Gastroesophageal sphincter (tissue), 4 donors: ENCODE measurements at regions not wholly inside any gene's neighbourhood (a gene's known extent, or its start where the extent isn't known, plus 50 kb on each side); places are given as distances from the start of the nearest gene placed in this dataset.
"Not testable (repeated sequence)": the region's sequence is repeated elsewhere in the genome, so short reads cannot be mapped to it uniquely, and the experiment has no call there.

ENCODE experiments used
- ATAC-seq: fragments of 150-250 bp; one replicate; pipeline ENCODE4 v1.9.1; 2016; ENCODE audit warnings: mild to moderate bottlenecking, moderate library complexity
- H3K27ac ChIP-seq, 4 donors: fragments of 200-600 bp; sonication (generic) in 3 of 4; 1 replicate in 3 of 4; 2 replicates in 1 of 4; pipeline ENCODE4 v1.5.1; 2016 to 2019
- H3K27me3 ChIP-seq: fragments of 200-600 bp; sonication (generic); one replicate; pipeline ENCODE4 v1.5.1; 2019
- H3K36me3 ChIP-seq, 2 donors: fragments of 200-600 bp; sonication (generic); one replicate each; pipeline ENCODE4 v1.5.1; 2019; ENCODE audit warnings: control low read depth in 1 of 2
- H3K4me1 ChIP-seq, 3 donors: fragments of 200-600 bp; sonication (generic); 1 replicate in 2 of 3; 2 replicates in 1 of 3; pipeline ENCODE4 v1.5.1; 2016 to 2019; ENCODE audit warnings: control low read depth in 2 of 3
- H3K4me3 ChIP-seq, 2 donors: fragments of 200-600 bp; sonication (generic); one replicate each; pipeline ENCODE4 v1.5.1; 2019; ENCODE audit warnings: mild to moderate bottlenecking in 1 of 2, moderate library complexity in 1 of 2
- H3K9me3 ChIP-seq, 3 donors: fragments of 200-600 bp; sonication (generic); one replicate each; pipeline ENCODE4 v1.5.1; 2017 to 2019; ENCODE audit warnings: control low read depth in 2 of 3
- EP300 ChIP-seq: sonication (generic); formaldehyde crosslinking; IDR thresholded peaks from one replicate; pipeline ENCODE4 v1.6.1; 2017; ENCODE audit warnings: antibody characterized with exemption, mild to moderate bottlenecking
- POLR2A ChIP-seq, 2 donors: fragments of 450-650 bp; IDR thresholded peaks; one replicate each; pipeline ENCODE4 v1.6.1; 2017; ENCODE audit warnings: antibody characterized with exemption in 2 of 2, mild to moderate bottlenecking in 2 of 2, moderate library complexity in 1 of 2
- POLR2AphosphoS5 ChIP-seq: sonication (generic); formaldehyde crosslinking; IDR thresholded peaks from one replicate; pipeline ENCODE4 v1.6.1; 2017; ENCODE audit warnings: antibody characterized with exemption
- WGBS, 2 donors: methylation state at CpG; one replicate each; pipeline ENCODE4 v1.1.5; 2018; ENCODE audit warnings: low coverage in 1 of 2; 5-methylcytosine and 5-hydroxymethylcytosine counted together
- TF ChIP-seq, protein P1 (sequence below), 4 experiments: fragments of 200-600 bp in 2 of 4; fragments of 450-650 bp in 2 of 4; sonication (generic) in 1 of 4; IDR thresholded peaks; one replicate each; pipeline ENCODE4 v1.5.1; 2017 to 2019; ENCODE audit warnings: antibody characterized with exemption in 4 of 4, mild to moderate bottlenecking in 2 of 4, moderate library complexity in 2 of 4

DNA sequence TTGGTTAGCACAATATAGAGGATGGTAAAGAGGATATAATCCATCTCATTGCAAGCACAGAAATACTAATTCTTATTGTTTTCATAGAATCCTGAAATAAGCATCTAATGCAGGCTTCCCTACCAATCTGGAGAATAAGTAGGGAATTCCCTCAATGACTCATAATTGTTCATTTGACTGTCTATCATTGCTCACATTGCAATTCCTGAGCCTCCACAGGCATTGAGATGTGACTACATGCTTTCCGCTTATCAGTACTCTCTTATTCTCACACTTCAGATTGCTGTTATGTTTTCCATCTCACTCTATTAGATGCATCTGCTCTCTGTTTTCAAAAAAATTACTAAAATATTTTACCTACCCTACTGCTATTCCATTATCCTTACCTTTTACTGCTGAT is 216.2 kb upstream of the PRSS16 start:
- Histone ChIP-seq H3K27ac (no peak overlapping the region), H3K36me3 (no peaks in the 10 kb centered on the region), H3K27me3 (peaks cover 16% of the 10 kb centered on the region), H3K4me3 (no peak overlapping the region), H3K4me1 (no peaks in the 10 kb centered on the region), H3K9me3 (no peaks in the 10 kb centered on the region)
- ATAC-seq, result no peak
- TF ChIP-seq POLR2A (IDR thresholded peaks at IDR 0.05), result no peak
- no peak for TF ChIP-seq EP300
- TF ChIP-seq, protein P1, sequence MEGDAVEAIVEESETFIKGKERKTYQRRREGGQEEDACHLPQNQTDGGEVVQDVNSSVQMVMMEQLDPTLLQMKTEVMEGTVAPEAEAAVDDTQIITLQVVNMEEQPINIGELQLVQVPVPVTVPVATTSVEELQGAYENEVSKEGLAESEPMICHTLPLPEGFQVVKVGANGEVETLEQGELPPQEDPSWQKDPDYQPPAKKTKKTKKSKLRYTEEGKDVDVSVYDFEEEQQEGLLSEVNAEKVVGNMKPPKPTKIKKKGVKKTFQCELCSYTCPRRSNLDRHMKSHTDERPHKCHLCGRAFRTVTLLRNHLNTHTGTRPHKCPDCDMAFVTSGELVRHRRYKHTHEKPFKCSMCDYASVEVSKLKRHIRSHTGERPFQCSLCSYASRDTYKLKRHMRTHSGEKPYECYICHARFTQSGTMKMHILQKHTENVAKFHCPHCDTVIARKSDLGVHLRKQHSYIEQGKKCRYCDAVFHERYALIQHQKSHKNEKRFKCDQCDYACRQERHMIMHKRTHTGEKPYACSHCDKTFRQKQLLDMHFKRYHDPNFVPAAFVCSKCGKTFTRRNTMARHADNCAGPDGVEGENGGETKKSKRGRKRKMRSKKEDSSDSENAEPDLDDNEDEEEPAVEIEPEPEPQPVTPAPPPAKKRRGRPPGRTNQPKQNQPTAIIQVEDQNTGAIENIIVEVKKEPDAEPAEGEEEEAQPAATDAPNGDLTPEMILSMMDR (IDR thresholded peaks at IDR 0.05), result no peak
- TF ChIP-seq POLR2AphosphoS5, result no peak
- 92 to 100% methylated on average over 1 of the region's 1 CpG for WGBS, 2 donors

DNA sequence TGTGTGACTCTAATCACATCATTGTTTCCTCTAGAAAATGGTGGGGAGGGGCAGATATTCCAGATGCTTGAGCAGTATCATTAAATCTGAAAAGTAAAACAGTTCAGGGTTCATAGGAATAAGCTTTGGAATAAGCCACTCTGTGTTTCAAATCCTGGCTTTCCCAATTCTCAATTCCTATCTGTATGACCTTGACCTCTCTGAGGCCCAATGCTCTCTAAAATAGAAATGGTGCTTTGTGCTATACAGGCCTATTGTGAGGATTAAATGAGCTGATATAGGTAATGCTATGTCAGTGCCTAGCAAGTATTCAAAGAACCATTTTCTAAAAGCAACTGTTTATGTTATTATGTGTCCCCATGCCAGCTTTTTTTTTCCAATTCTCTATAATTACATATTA is 209.0 kb upstream of the PRSS16 start:
- Histone ChIP-seq H3K4me1 (no peaks in the 10 kb centered on the region), H3K27ac (no peak overlapping the region), H3K9me3 (no peaks in the 10 kb centered on the region), H3K27me3 (peaks cover 61% of the 10 kb centered on the region), H3K4me3 (no peak overlapping the region), H3K36me3 (no peaks in the 10 kb centered on the region)
- no peak for ATAC-seq
- TF ChIP-seq POLR2A (IDR thresholded peaks at IDR 0.05) (no peak), EP300 (no peak)

DNA sequence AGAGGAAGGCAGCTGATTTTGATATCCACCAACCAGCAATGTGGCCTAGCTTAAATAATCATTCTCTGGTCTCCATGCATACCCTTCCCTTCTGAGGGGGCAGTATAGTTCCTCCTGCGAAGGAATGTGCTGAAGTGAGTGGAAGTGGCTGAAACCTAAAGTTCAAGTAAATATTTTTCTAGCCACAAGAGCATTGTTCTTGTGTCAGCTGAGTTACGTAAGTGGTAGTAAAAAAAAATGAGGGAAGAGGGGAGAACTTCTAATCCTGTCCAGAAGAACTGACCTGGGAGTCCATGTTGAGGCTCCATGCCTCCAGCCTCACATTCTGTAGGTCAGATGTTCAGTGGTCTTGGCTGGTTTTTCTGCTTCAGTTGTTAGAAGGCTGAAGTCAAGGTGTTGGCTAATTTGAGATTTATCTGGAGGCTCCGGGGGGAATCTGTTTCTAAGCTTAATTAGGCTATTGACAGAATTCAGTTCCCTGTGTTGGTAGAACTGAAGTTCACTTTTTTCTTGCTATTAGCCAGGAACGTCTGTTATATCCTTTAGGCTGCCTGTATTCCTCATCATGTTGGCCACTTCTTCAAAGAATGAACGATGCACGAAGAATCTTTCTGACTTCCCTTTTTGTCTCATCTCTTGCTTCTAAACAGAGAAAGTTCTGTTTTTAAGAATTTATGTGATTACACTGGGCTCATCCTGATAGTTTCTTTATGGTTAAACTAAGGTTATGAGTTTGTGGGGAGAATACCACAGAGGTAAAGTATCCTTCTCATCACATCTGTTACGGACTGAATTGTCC is 207.1 kb upstream of the PRSS16 start:
- TF ChIP-seq POLR2A (IDR thresholded peaks at IDR 0.05) (no peak), POLR2AphosphoS5 (no peak), EP300 (no peak)
- TF ChIP-seq, protein P1 (IDR thresholded peaks at IDR 0.05), result no peak
- H3K4me3 ChIP-seq, result no peak overlapping the region
- H3K4me1 ChIP-seq, result no peaks in the 10 kb centered on the region
- 67 to 69% methylated on average over 5 to 6 of the region's 7 CpGs for WGBS, 2 donors
- peaks cover 0 to 5% (median 0%) of the 10 kb centered on the region in 3 donors for H3K9me3 ChIP-seq
- peaks cover 59% of the 10 kb centered on the region for H3K27me3 ChIP-seq
- no peaks in the 10 kb centered on the region for H3K36me3 ChIP-seq
- H3K27ac ChIP-seq, result no peak overlapping the region
- ATAC-seq, result no peak

DNA sequence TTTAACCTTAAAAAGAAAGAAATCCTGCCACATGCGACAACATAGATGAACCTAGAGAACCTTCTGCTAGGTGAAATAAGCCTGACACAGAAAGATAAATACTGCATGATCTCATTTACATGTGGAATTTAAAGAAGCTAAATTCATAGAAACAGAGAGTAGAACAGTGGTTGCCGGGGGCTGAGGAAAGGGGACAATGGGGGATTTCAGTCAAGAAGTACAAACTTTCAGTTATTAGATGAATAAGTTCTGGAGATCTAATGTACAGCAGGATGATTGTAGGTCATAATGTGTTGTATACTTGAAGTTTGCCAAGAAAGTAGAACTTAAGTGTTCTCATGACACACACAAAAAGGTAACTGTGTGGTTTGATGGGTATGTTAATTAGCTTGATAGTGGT is 204.3 kb upstream of the PRSS16 start:
- no peak for ATAC-seq
- Histone ChIP-seq H3K9me3 (peaks cover 0 to 7% (median 0%) of the 10 kb centered on the region in 3 donors), H3K36me3 (no peaks in the 10 kb centered on the region), H3K27ac (no peak overlapping the region), H3K4me3 (no peak overlapping the region), H3K27me3 (peaks cover 55% of the 10 kb centered on the region), H3K4me1 (no peaks in the 10 kb centered on the region)
- TF ChIP-seq, protein P1 (IDR thresholded peaks at IDR 0.05), result no peak
- TF ChIP-seq POLR2A (IDR thresholded peaks at IDR 0.05) (no peak), EP300 (no peak), POLR2AphosphoS5 (no peak)
- WGBS, 2 donors, result 88 to 90% methylated on average over 2 of the region's 2 CpGs

GRCh38 chr6:27045131-27045530 is 202.4 kb upstream of the PRSS16 start:
- H3K36me3 ChIP-seq, ATAC-seq, H3K27ac ChIP-seq, H3K9me3 ChIP-seq, H3K4me3 ChIP-seq, H3K4me1 ChIP-seq: not testable (repeated sequence)
- H3K27me3 ChIP-seq, result peaks cover 49% of the 10 kb centered on the region
- WGBS, 2 donors, result no CpG with 5 or more reads among the region's 26 CpGs

DNA sequence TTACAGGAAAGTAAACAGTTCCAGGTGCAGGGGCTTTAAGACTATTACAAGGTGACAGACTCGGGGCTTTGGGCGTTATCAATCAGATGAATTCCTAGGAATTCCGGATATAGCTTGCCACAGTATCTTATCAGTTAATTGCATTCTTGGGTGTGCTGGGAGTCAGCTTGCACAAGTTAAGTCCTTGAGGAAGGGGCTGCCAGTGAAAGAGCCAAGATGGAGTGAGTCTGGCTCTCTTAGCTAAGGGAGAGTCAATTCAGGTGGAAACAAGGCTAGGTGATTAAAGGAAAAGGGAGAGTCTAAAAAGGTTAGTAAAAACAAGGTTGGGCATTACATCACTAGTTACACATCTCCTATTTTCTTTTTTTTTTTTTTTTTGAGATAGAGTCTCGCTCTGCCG is 199.8 kb upstream of the PRSS16 start:
- not testable (repeated sequence) for ATAC-seq, H3K27ac ChIP-seq, H3K9me3 ChIP-seq

More for the DNA sequence above, 199.8 kb upstream of the PRSS16 start:
- 36 to 46% methylated on average over 5 of the region's 5 CpGs for WGBS, 2 donors
- not testable (repeated sequence) for H3K4me3 ChIP-seq, H3K36me3 ChIP-seq, H3K4me1 ChIP-seq
- H3K27me3 ChIP-seq, result peaks cover 27% of the 10 kb centered on the region
